Pulmonary artery endothelial cell (primary cell): ENCODE measurements at regions not wholly inside any gene's neighbourhood (a gene's known extent, or its start where the extent isn't known, plus 50 kb on each side); places are given as distances from the start of the nearest gene placed in this dataset.
"Not testable (repeated sequence)": the region's sequence is repeated elsewhere in the genome, so short reads cannot be mapped to it uniquely, and the experiment has no call there.

Source experiments
- DNase-seq: peaks from one replicate; pipeline ENCODE4 v3.0.0-alpha.2; 2011; ENCODE audit warnings: low read depth, low spot score

GRCh38 chr5:67581203-67581602, 384.6 kb upstream of the CD180 start:
- DNase-seq: no peak

DNA sequence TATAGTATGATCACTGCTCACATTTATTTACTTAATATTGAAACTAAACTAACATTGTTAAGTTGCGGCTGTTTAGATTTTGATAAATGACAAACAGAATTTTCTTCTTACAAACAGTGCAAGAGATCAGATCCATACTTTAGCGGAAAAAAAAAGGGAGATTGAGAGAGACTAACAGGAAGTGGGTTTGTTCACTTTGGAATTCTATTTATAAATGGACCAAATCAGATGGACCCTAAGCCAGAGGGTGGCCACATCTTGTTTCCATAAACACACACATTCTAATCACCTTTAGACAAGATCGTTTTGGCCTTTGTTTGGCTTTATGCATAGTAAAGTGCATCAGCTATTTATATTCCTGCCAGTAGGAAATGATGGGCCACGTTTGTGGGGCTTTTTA, 381.4 kb upstream of the CD180 start:
- DNase-seq: no peak

DNA sequence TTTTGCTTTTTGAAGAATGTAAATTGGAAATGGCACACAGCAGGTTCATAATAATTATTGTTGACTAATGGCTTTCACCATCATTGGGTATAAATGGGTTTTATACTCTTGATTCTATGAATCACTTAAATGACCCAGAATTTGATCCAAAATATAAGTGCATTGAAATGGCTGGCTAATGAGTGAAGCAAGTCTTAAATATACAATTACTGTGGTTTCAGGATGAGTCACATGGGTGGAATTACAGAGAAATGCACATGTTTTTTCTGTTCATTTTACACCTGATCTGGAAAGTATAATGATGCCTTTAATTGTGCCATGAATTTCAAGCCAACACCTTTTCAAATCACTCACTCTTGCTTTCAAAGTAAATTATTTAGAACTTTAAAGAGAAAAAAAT, 380.8 kb upstream of the CD180 start:
- no peak for DNase-seq

DNA sequence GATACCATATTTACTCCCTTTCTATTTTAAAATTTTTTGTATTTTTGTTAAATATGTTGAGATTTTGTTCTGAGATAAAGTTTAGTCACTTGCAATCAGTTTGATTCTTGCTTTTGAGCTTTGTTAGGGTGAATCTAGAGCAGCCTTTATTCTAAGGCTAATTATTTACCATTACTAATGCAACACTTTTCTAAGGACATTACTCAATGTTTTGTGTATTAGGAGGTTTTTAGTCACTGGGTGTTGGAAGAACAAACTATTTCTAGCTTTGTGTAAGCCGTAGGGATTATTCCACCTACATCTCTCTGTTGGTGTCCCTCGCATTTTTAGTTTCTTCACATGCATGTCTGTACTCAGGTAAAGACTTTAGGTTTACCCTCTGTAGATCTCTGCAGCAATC, 379.5 kb upstream of the CD180 start:
- DNase-seq: no peak

- DNase-seq: no peak
These were observed 378.5 kb upstream of the CD180 start for GRCh38 chr5:67575087-67575486.

GRCh38 chr5:67561151-67561932, 364.7 kb upstream of the CD180 start:
- DNase-seq: no peak

DNA sequence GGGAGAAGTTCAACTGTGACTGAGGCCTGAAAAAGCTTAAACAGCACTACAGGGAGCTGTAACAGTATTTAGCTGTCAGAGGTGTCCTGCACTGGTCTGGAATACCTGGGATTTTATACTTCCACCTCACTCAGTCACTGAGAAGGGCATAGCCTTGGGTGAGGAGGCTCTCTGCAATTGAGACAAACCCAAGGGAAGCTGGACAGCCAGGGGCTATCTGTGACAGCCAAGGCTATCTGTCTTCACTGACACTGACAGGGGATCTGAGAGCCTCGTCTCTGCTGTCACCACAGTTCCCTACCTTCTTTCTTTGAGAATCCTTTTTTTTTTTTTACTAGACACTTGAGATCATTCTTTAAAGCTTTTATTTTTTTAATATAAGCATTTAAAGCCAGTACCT, 356.2 kb upstream of the CD180 start:
- no peak for DNase-seq

GRCh38 chr5:67549947-67550346, 353.3 kb upstream of the CD180 start:
- no peak for DNase-seq

DNA sequence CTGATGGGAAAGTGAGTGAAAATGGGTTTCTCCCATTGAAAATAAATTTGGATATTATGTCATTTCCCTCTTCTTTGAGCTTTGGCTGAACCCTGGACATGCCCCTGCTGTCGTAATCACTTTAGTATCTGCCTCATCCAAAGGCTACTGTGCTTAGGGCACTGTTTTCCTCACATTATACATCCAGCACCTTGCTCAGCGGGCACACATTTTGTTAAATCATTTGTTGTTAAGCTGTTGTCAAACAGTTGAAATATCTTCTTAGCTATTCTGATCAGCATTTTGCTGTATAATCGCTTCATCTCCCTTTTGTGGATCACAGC, 352.7 kb upstream of the CD180 start:
- DNase-seq: no peak

DNA sequence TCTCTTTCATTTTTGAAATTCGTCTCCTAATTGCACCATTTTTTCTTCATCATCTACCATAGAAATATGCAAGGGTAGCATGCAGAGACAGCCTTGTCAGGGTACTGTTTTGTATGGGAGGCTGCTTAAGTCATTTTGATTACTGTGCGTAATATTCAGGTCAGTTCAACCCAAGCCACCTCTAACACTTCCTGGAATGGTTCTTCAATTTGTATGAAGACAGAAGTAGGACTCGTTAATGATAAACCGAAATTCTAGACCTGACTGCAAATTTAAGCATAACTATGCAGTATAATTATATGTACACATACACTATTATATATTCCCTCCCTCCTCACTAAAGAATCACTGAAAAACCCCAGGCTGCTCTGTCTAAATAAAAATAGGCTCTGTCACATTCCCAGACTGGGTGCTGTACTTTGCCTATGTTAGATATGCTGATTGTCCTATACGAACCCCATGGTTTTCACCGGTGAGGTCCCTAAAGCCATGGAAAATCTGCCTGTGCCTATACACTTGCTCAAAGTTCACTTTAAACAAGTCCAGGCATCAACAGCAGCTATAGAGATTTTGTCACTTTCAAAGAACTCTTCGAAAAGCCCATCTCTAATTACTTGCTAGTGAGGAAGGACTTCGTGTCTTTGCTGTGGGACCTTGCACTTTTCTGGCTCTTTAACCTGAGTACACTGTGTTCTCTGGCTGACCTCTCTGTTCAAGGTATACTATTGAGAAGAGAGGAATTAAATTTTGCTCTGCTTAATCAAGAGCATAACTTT, 352.1 kb upstream of the CD180 start:
- no peak for DNase-seq

- DNase-seq: no peak
These were observed 351.1 kb upstream of the CD180 start for GRCh38 chr5:67547682-67548081.

DNA sequence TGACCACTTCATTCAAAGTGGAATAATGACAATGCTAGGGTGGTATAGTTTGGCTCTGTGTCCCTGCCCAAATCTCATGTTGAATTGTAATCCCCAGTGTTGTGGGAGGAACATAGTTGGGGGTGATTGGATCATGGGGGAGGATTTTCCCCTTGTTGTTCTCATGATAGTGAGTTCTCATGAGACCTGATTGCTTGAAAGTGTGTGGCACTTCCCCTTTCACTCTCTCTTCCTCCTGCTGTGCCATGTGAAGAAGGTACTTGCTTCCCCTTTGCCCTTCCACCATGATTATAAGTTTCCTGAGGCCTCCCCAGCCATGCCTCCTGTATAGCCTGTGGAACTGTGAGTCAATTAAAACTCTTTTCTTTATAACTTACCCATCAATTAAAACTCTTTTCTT, 348.3 kb upstream of the CD180 start:
- not testable (repeated sequence) for DNase-seq

DNA sequence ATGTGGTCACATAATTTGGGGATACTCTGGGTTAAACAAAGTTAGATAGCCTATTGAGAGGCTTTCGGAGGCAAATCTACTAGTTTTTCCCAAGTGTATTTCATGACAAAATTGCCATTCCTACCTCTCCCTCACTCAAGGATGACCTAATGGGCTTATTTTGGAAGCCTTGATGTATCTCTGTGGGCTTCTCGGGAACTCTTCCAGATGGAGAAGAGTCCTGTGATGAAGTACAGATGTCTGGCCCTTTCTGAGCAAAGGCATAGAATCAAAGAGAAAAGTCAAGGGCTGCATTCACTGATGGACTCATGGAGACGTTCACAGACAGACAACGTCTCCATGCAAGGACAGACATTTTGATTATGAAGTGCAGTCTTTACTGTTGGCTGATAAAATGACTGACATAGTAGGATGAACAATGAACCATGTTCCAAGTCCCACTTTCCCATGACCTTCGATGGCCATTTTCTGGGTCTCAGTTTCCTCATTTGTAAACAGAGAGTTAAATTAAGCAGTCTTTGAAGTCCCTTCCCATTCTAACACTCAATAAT, 347.2 kb upstream of the CD180 start:
- DNase-seq: no peak

GRCh38 chr5:67542479-67542878, 345.9 kb upstream of the CD180 start:
- DNase-seq: no peak

DNA sequence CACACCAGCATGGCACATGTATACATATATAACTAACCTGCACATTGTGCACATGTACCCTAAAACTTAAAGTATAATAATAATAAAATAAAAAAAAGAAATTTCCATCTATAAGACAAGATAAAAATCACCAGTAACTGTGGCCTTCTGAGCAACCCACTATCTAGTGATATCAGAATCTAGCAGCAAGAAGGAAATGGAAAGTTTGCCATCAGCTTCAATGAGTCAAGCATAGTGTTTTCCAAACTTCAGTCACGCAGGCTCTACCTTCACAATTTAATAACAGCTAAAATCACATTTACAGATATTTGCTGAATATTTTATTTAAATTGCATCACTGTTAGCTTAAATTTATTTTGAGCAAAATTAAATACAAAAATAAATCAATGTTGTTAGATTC, 345.3 kb upstream of the CD180 start:
- DNase-seq: no peak

- no peak for DNase-seq
These were observed 342.4 kb upstream of the CD180 start for GRCh38 chr5:67538855-67539506.

- DNase-seq: no peak
These were observed 341.0 kb upstream of the CD180 start for GRCh38 chr5:67537439-67538148.

DNA sequence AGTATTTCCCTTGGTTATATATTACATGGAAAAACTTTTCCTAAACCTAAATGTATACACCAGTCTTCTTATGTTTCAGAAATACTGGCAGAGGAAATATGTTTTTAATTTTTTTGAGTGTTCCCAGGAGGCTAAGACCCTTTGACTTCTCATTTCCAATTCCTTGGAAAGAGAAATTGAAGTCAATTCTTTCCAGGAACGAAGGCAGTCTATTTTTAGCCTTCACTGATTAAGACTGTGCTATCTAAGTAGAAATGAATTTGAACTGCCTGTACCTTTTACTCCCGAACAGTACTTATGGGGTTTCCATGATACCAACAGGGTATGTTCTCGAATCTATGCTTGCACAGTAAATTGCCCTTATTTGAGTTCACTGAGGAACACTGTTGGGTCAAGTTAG, 340.3 kb upstream of the CD180 start:
- DNase-seq: no peak

DNA sequence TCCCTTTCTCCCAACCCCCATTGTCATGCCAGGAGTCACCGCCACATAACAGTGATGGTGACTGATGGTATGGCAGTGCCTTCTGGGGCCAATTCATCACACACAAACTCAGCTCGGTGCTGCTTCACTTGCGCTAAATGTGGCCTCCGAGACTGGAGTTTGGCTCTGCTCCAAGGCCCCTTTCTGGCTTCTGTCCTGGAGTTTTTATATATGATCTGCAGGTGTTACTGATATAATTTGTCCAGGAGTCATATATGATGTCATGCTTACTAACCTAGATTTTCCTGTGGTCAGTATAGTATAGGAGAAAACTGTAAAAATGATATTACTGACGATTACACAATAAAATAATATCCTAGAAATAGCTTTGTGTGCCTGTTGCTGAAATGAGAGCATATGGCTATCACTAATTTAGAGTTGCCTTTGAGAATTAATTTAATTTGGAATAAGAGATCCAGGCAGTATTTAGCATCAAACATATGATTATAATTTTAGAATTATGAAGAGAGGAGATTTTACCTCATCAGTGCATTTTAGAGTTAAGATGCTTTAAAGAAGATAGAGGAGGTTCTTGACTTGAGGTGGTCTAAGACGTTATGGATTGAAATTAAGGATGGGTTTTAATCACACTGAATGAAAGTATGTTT, 334.1 kb upstream of the CD180 start:
- DNase-seq: no peak

- DNase-seq: no peak
These were observed 332.4 kb upstream of the CD180 start for GRCh38 chr5:67528953-67529352.

GRCh38 chr5:67526793-67527192, 330.2 kb upstream of the CD180 start:
- DNase-seq: no peak
